ENCODE measurements at regions not wholly inside any gene's neighbourhood (a gene's known extent, or its start where the extent isn't known, plus 50 kb on each side); places are given as distances from the start of the nearest gene placed in this dataset.

GRCh38 chr2:16130906-16131400, 190.6 kb downstream of the MYCN start:
- no peak for DNase-seq (ENCODE audit: low spot score)
- intact Hi-C loops (cut with DNase I), result no loop called here

GRCh38 chr2:16130541-16130880, 190.2 kb downstream of the MYCN start:
- intact Hi-C loops (cut with DNase I), result no loop called here
- DNase-seq (ENCODE audit: low spot score), result no peak

GRCh38 chr2:16129716-16130540, 189.6 kb downstream of the MYCN start:
- intact Hi-C loops (cut with DNase I), result no loop called here
- DNase-seq (ENCODE audit: low spot score), result no peak

GRCh38 chr2:16128746-16129610, 188.6 kb downstream of the MYCN start:
- intact Hi-C loops (cut with DNase I), result no loop called here
- no peak for DNase-seq (ENCODE audit: low spot score)

- intact Hi-C loops (cut with DNase I), result no loop called here
- DNase-seq (ENCODE audit: low spot score), result no peak
These were observed 187.6 kb downstream of the MYCN start for GRCh38 chr2:16127958-16128357.

- intact Hi-C loops (cut with DNase I), result no loop called here
- no peak for DNase-seq (ENCODE audit: low spot score)
These were observed 187.1 kb downstream of the MYCN start for GRCh38 chr2:16127276-16127940.

GRCh38 chr2:16126517-16127275, 186.3 kb downstream of the MYCN start:
- no peak for DNase-seq (ENCODE audit: low spot score)
- intact Hi-C loops (cut with DNase I), result no loop called here

GRCh38 chr2:16125614-16126516, 185.5 kb downstream of the MYCN start:
- DNase-seq (ENCODE audit: low spot score), result no peak
- intact Hi-C loops (cut with DNase I), result no loop called here

GRCh38 chr2:16124881-16125613, 184.7 kb downstream of the MYCN start:
- DNase-seq (ENCODE audit: low spot score), result no peak
- intact Hi-C loops (cut with DNase I), result no loop called here

- intact Hi-C loops (cut with DNase I), result no loop called here
- no peak for DNase-seq (ENCODE audit: low spot score)
These were observed 183.8 kb downstream of the MYCN start for GRCh38 chr2:16123856-16124780.

GRCh38 chr2:16123421-16123820, 183.1 kb downstream of the MYCN start:
- intact Hi-C loops (cut with DNase I), result no loop called here
- DNase-seq (ENCODE audit: low spot score), result no peak

- intact Hi-C loops (cut with DNase I), result no loop called here
- DNase-seq (ENCODE audit: low spot score), result no peak
These were observed 182.2 kb downstream of the MYCN start for GRCh38 chr2:16122556-16122955.

- intact Hi-C loops (cut with DNase I), result no loop called here
- DNase-seq (ENCODE audit: low spot score), result no peak
These were observed 181.6 kb downstream of the MYCN start for GRCh38 chr2:16121986-16122390.

GRCh38 chr2:16121231-16121985, 181.1 kb downstream of the MYCN start:
- intact Hi-C loops (cut with DNase I), result no loop called here

GRCh38 chr2:16120591-16121180, 180.3 kb downstream of the MYCN start:
- intact Hi-C loops (cut with DNase I), result no loop called here

More at GRCh38 chr2:16121231-16121985, 181.1 kb downstream of the MYCN start:
- DNase-seq (ENCODE audit: low spot score), result no peak

GRCh38 chr2:16119741-16120140, 179.4 kb downstream of the MYCN start:
- intact Hi-C loops (cut with DNase I), result no loop called here
- DNase-seq (ENCODE audit: low spot score), result no peak

More at GRCh38 chr2:16120591-16121180, 180.3 kb downstream of the MYCN start:
- no peak for DNase-seq (ENCODE audit: low spot score)

Data from cardiac septum (tissue), 1 donor.